Left lung (tissue), 4 donors: ENCODE measurements at regions not wholly inside any gene's neighbourhood (a gene's known extent, or its start where the extent isn't known, plus 50 kb on each side); places are given as distances from the start of the nearest gene placed in this dataset.

ENCODE experiments used
- ATAC-seq: fragments of 200-7000 bp; cut with Tn5 transposase; one replicate; pipeline ENCODE4 v1.9.1; 2020; ENCODE audit warnings: moderate library complexity
- DNase-seq, 4 donors: peaks; one replicate each; pipeline ENCODE4 v3.0.0-alpha.2; 2013 to 2020
- H3K27ac ChIP-seq, 2 donors: fragments of 200-600 bp; sonication (generic) in 1 of 2; one replicate each; pipeline versions ENCODE4 v1.5.0 to v1.8.0; 2020 to 2021
- H3K27me3 ChIP-seq, 2 donors: fragments of 200-600 bp; sonication (generic) in 1 of 2; one replicate each; pipeline versions ENCODE4 v1.5.0 to v1.8.0; 2020 to 2021
- H3K36me3 ChIP-seq, 2 donors: fragments of 200-600 bp; sonication (generic) in 1 of 2; one replicate each; pipeline versions ENCODE4 v1.5.0 to v1.8.0; 2020 to 2021
- H3K4me1 ChIP-seq, 2 donors: fragments of 200-600 bp; one replicate each; pipeline ENCODE4 v1.8.0; 2021
- H3K4me3 ChIP-seq, 2 donors: fragments of 200-600 bp; sonication (generic) in 1 of 2; one replicate each; pipeline versions ENCODE4 v1.5.0 to v1.8.0; 2020 to 2021; ENCODE audit warnings: mild to moderate bottlenecking in 1 of 2
- H3K9me3 ChIP-seq, 2 donors: fragments of 200-600 bp; sonication (generic) in 1 of 2; one replicate each; pipeline versions ENCODE4 v1.5.0 to v1.8.0; 2020 to 2021
- intact Hi-C, 2 donors: fragments of 100-400 bp; cut with DNase I; formaldehyde crosslinking; loops; one replicate each; pipeline versions ENCODE4 v1.11.2 to v1.14.2; 2022
- TF ChIP-seq, protein P1 (sequence below), 2 donors: fragments of 200-600 bp; sonication (generic) in 1 of 2; IDR thresholded peaks; one replicate each; pipeline versions ENCODE4 v1.5.0 to v1.8.0; 2021; ENCODE audit warnings: antibody characterized with exemption in 2 of 2
- donor health status: DM: no; HTN: yes; CAD: no.
- donor health status: DM: no; HTN: no; CAD: no.

DNA sequence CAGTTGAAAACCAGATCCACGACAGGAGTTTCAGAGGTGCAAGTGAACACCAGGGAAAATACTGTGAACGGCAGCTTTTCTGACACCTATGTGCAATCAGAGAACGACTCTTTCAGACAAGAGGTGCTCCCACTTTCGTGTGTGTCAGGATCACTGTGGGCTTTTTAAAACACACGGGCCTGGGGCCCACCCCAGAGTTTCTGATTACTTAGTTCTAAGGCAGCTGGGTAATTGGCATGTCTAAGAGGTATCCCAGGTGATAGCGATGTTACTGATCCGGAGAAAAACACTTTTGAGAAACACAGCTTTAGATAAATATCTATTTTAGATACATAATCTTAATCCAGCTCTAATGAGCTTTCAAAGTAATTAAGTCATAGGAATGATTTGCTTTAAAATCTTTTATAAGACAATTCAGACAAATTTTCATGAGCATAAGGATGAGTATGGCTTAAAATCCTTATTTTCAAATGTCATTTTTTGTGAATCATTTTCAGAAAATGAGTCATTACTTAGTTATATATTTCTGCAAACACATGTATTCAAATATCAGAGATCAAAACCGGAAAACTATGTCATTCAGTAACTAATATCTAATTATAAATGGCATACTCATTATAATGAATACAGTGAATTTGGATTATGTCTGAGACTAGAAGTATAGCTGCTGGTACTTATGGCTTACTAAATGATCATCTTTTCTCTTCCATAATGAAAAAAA is 217.9 kb upstream of the PSMD7 start:
- ATAC-seq (no peak), DNase-seq (no peak)
- intact Hi-C loops, result no loop called here
- Histone ChIP-seq H3K4me3 (no peak overlapping the region), H3K27me3 (no peaks in the 10 kb centered on the region), H3K36me3 (no peaks in the 10 kb centered on the region), H3K27ac (no peak overlapping the region), H3K4me1 (no peaks in the 10 kb centered on the region), H3K9me3 (peaks cover 0 to 14% of the 10 kb centered on the region in 2 donors)
- TF ChIP-seq, protein P1, sequence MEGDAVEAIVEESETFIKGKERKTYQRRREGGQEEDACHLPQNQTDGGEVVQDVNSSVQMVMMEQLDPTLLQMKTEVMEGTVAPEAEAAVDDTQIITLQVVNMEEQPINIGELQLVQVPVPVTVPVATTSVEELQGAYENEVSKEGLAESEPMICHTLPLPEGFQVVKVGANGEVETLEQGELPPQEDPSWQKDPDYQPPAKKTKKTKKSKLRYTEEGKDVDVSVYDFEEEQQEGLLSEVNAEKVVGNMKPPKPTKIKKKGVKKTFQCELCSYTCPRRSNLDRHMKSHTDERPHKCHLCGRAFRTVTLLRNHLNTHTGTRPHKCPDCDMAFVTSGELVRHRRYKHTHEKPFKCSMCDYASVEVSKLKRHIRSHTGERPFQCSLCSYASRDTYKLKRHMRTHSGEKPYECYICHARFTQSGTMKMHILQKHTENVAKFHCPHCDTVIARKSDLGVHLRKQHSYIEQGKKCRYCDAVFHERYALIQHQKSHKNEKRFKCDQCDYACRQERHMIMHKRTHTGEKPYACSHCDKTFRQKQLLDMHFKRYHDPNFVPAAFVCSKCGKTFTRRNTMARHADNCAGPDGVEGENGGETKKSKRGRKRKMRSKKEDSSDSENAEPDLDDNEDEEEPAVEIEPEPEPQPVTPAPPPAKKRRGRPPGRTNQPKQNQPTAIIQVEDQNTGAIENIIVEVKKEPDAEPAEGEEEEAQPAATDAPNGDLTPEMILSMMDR (IDR thresholded peaks at IDR 0.05), result no peak

DNA sequence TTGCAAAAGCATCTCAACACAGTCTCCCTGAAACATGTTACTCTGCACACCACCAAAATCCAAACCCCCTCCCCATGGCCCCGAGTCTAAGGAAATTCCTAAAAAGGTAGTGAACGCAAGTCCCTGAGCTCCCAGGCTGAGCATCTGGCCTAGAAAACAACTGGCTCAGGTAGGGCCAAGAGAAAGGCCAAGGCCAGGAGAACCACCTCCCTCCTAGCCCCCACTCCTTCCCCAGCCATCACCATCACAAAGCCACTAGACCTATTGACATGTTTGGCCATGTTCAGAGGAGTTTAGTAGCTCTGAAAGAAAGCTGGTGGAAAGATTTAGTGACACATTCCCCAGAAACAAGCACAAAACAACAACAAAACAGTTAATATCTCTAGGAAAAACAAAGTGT is 220.0 kb upstream of the PSMD7 start:
- ATAC-seq, result no peak
- no peak for DNase-seq
- Histone ChIP-seq H3K4me1 (no peaks in the 10 kb centered on the region), H3K36me3 (no peaks in the 10 kb centered on the region), H3K4me3 (no peak overlapping the region), H3K27me3 (no peaks in the 10 kb centered on the region), H3K27ac (no peak overlapping the region), H3K9me3 (peaks cover 0 to 14% of the 10 kb centered on the region in 2 donors)
- TF ChIP-seq, protein P1 (IDR thresholded peaks at IDR 0.05), result no peak
- intact Hi-C loops, result no loop called here

DNA sequence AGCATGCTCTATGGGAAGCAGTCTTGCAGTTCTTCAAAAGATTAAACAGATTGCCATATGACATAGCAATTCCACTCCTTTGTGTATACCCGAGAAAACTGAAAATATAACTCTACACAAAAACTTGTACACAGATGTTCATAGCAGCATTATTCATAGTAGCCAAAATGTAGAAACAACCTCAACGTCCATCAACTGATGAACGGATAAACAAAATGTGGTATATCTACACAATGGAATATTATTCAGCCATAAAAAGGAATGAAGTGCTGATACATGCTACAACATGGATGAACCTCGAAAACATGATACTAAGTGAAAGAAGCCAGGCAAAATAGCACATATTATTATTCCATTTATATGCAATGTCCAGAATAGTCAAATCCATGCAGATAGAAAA is 221.2 kb upstream of the PSMD7 start:
- intact Hi-C loops, result no loop called here
- H3K27ac ChIP-seq, result no peak overlapping the region
- ATAC-seq, result no peak
- no peaks in the 10 kb centered on the region for H3K36me3 ChIP-seq
- H3K4me3 ChIP-seq, result no peak overlapping the region
- H3K27me3 ChIP-seq, result no peaks in the 10 kb centered on the region
- TF ChIP-seq, protein P1 (IDR thresholded peaks at IDR 0.05), result no peak
- no peaks in the 10 kb centered on the region for H3K4me1 ChIP-seq
- no peak for DNase-seq
- peaks cover 0 to 14% of the 10 kb centered on the region in 2 donors for H3K9me3 ChIP-seq

DNA sequence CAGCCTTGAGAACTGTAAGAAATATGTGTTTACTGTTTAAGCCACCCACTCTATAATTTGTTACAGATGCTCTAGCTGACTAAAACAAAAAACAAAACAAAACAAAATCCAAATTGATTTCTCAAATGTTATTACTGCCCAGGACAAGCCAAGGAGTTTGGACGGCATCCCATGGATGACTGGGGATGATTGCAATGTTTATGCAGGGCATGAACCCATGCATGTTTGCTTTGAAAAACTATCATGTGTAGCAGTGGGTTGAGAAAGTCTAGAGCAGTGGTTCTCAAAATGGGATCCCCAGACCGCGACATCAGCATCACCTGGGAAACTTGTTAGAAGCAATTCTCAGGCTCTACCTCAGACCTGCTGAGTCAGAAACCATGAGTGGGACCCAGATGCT is 223.2 kb upstream of the PSMD7 start:
- peaks cover 0 to 14% of the 10 kb centered on the region in 2 donors for H3K9me3 ChIP-seq
- no peak for ATAC-seq
- no peaks in the 10 kb centered on the region for H3K36me3 ChIP-seq
- DNase-seq, result no peak
- no peak overlapping the region for H3K4me3 ChIP-seq
- H3K27me3 ChIP-seq, result no peaks in the 10 kb centered on the region
- TF ChIP-seq, protein P1 (IDR thresholded peaks at IDR 0.05), result no peak
- no peaks in the 10 kb centered on the region for H3K4me1 ChIP-seq
- intact Hi-C loops, result no loop called here
- H3K27ac ChIP-seq, result no peak overlapping the region

DNA sequence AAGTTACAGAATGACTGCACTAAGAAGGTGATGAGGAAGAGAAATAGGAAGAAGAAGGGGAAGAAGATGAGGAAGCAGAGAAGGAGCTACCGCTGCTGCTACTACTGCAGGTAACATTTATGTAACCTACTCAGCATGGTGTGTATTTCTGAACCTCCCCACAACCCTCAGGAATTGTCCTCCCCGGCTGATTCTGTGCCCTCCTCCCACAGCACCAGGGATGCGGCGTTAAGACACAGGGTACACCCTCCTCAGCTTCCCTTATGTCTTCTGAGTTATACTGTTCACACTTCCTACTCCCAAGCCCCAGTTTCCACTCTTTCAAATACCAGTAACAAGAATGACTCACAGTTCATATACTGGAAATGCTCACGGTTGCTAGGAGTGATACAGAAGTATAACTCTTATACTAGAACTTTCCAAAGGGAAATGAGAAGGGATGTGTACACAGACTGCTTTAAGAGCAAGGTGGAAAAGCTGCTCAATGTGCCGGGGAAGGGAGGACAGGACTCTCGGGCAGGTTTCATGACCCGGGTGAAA is 224.5 kb upstream of the PSMD7 start:
- Histone ChIP-seq H3K9me3 (peaks cover 0 to 14% of the 10 kb centered on the region in 2 donors), H3K4me1 (no peaks in the 10 kb centered on the region), H3K4me3 (no peak overlapping the region), H3K27me3 (no peaks in the 10 kb centered on the region), H3K36me3 (no peaks in the 10 kb centered on the region), H3K27ac (no peak overlapping the region)
- intact Hi-C loops, result no loop called here
- ATAC-seq (peak; percentile 82), DNase-seq (no peak)
- TF ChIP-seq, protein P1 (IDR thresholded peaks at IDR 0.05), result no peak
